NCI-H774 (cell line): ENCODE measurements at regions not wholly inside any gene's neighbourhood (a gene's known extent, or its start where the extent isn't known, plus 50 kb on each side); places are given as distances from the start of the nearest gene placed in this dataset.
"Not testable (repeated sequence)": the region's sequence is repeated elsewhere in the genome, so short reads cannot be mapped to it uniquely, and the experiment has no call there.

Experiments used
- DNase-seq: peaks from one replicate; lab custom pipeline; 2025; lab: John Stamatoyannopoulos, UW

DNA sequence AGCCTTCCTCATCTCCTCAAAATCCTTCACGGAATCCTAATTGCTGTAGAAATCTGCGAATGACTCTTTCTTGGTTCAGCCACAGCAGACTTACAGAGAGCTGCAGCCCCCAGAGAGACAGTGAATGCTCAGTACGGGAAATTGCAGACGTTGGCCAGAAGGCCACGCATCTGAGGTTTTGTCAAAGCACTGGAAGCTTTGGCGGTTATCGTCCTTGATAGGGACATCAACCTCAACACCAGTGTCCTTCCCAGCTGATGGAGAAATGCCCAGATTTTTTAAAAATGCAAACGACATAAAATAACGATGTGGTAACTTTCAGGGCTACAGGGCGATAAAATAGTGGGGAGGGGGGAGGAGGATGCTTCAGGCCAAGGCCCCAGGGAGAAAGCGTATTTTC, 166.6 kb upstream of the CIBAR2 start:
- DNase-seq: no peak

DNA sequence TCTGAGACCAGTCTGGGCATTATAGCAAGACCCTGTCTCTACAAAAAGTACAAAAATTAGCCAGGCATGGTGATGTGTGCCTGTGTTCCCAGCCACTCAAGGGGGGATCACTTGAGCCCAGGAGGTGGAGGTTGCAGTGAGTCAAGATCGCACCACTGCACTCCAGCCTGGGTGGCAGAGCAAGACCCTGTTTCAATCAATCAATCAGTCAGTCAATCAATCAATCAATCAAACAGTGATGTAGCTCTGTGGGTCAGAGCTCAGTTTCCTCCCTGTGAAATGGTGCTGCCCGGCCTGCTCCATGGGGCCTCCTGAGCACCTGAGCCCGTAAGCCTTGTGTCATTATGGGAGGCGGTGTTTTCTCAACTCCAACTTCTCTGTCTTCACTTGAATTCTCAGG, 167.1 kb upstream of the CIBAR2 start:
- DNase-seq: no peak

DNA sequence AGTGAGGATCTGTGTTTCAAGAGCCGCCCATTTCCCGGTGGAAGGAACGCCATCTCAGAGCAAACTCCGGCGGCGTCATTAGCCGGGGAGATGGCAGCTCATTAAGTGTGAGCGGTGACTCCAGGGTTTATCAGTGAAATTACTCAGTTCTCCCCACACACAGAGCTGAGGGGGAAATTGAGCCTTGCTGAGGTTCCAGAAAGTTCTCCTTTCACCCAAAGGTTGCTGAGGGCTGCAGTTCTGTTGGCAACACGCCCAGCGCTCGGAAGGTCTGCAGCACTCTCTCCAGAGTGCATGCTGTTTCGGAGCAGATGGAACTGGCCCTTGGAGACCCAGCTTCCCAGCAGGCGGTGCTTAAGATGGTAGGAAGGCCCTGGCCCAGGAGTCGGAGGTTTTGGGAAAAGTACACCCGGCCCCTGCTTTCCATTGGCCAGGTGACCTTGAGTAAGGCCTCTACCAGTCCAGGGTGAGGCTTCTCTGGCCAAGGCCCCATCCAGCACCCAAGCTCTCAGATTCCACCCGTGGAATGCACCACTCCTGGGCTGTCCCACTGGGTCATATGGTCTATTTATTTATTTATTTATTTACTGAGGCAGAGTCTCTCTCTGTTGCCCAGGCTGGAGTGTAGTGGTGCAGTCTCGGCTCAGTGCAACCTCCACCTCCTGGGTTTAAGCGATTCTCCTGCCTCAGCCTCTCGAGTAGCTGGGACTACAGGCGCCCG, 167.7 kb upstream of the CIBAR2 start:
- no peak for DNase-seq

DNA sequence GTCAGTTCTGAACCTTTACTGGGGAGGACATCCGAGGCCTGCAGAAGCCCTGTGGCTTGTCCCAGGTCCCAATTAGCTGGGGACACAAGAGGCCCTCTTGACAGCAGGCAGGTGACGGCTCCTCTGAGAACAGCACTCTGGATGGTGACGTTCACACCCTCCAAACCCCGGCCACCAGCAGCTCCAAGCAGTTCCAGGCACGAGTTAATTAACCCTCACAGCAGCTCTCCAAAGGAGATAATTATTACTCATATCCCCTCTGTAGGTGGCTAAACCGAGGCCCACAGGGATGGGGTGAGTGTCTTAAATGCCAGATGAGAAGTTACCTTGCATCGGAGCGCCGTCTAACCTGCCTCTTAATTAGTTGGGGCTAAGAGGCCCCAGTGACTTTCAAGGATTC, 168.9 kb upstream of the CIBAR2 start:
- no peak for DNase-seq

DNA sequence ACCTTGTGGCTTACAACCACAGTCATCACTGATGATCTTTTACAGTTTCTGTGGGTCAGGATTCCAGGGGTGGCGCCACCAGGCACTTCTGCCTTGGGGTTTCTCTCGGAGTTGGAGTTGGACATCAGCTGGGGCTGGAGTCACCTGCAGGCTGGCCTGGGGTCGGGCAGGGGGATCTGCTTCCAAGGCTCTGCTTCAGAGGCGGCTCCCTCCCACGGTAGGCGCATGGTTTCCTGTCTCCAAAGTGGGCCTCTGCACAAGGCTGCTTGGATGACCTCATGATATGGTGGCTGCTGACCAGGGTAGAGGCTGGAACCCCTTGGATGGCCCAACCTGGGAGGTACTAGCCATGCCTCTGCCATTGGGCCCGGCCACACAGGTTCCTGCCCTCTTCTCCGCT, 170.6 kb upstream of the CIBAR2 start:
- DNase-seq: no peak

DNA sequence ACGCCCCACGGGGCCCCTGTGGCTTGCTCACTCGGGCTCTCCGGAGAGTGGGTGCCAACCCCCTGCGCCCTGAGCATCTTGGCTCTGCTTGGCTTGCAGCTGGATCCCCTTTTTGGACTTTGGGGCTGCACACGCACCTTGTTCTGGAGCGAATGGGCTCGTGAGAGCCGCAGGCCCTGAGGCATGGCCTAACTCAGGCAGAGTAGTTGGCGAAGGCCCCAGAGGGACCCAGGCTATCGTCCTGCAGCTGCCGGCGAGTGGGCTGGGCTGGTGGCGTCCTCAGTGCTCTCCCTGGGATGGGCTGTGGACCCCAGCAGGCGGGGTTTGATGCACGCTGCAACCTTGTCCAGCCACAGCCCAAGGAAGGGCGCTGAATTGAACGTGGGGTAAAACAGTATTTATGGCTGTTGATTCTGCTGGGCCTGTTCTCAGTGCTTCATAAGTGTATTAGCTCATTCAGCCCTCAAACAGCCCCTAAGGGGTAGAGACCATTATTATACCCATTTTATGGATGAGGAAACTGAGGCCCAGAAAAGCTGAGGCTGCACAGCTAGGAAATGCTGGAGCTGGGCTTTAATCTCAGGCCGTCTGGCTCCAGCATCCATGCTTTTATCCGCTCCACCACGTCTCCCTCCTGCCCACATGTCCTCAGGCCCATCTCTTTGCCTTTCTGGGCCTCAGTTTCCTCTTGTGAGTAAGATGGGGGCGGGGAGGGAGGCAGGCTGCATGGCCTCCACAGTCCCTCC, 171.2 kb upstream of the CIBAR2 start:
- no peak for DNase-seq

DNA sequence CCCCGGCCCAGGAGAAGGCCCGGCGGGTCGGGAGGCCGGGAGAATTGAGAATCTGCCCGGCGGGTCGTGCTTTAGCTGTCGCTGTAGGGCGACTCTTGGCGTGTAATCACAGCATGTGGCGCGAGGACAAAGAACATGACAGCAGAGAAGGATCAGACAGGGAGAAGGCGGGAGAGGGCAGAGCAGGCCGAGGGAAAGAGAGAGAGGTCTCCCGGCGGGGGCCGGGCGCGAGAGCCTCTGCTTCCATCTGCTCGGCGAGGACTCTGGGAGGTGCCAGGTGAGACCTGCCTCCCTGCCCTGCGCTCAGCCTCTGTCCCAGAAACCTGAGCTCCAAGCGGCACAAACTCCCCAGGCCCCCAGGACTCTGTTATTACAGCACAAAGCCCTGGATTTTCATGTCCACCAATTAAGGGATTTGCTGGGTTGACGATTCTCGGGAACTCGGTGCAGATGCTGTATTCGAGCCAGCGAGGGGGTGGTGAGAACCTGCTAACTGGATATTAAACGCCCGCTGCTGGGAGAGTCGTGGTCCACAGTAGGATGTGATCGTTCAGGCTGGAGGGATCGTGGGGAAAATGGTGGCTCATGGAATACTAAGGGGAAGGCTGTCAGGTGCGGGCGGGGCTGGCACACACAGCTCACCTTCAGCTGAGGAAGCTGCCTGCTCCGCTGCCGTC, 172.0 kb upstream of the CIBAR2 start:
- DNase-seq: no peak

DNA sequence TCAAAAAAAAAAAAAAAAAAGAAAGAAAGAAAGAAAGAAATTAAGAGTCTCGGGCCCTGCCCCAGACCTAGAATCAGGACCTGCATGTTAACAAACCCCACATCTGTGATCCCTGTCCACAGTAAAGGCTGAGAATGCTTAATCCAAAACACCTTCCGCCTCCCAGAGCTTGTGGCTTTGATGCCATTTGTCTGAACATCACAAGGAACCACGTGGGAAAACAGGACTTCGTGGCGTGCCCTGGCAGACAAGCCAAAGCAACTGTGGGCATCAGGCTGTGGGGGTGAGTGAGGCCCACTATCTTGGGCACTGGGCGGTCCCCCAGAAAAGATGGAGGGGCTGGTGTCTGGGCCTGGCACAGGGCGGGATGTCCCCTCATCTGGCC, 173.4 kb upstream of the CIBAR2 start:
- no peak for DNase-seq

DNA sequence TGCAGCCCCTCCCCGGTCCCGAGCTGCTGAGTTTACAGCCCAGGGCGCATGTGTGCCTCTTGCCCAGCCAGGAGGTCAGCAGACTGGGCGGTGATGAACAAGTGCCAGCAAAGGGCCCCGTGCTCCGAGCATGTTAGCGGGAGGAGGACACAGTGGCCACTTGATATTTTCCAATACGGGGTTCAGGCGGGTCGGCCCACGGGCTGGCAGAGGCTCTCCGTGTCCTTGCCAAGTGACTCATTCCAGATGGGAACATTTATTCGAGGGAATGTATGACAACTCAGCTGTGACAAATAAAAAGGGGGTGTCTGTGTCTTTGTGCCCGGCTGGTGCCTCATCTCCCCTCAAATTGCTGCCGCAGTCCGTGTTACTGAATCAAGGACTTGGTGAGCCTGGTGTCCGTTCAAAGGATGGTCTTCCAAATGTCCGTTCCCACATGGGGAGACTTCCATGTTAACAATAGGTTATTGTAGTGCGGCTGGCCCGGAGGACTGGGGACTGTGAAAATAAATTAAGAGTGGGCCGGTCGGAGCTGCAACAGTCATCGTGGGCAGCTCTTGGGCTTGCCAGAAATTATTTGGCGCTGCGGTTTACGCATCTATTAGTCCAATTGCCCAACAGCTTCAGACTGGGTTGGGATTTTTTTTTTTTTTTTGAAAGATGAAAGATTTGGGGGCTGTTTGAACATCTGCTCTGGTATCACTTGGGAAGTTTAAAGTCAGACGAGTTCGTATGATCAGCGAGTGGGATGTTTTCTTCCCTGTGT, 174.0 kb upstream of the CIBAR2 start:
- no peak for DNase-seq

DNA sequence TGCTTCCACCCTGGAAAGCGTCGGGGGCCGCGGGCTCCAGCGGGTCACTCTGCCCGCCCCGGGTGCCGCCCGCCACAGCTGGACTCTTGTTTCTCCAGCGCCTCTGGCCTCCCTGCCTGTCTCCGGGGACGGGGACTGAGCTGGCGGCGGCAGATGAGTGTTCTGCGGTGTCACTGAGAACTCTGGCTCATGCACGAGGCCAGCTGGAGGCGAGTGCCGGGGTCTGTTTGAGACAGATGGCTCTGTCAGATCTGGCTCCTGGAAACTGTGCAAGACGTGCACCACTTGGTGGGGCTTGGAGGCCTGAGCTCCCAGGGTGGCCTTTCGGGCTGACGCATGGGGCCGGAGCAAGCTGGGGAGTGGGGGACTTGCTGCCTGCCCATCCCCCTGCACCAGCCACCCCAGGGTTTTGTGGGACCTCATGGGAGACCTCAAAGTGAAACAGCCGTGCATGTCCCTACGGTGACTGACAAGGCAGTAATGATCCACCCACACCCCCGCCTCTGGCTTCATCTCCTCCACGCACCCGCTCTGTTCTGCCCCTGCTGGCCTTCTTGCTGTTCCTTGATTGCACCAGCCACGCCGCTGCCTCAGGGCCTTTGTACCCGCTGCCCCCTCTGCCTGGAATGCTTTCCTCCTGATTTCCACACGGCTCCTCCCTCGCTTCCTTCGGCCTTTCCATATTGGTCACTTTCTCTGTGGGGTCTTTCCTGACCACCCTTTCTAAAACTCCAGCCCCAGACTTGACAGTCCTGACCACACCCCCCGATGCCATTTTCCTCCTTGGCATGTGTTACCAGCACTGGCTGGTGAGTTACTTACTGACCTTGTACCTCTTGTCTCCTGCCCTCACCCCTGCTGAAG, 174.9 kb upstream of the CIBAR2 start:
- no peak for DNase-seq

DNA sequence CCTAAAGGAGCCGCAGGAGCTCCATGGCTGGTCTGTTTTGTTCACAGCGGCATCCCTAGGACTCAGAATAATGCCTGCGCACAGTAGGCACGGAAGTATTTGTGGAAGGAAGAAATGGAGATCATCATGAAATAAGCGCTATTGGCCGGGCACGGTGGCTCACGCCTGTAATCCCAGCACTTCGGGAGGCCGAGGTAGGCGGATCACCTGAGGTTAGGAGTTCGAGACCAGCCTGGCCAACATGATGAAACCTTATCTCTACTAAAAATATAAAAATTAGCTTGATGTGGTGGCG, 175.5 kb upstream of the CIBAR2 start:
- not testable (repeated sequence) for DNase-seq

DNA sequence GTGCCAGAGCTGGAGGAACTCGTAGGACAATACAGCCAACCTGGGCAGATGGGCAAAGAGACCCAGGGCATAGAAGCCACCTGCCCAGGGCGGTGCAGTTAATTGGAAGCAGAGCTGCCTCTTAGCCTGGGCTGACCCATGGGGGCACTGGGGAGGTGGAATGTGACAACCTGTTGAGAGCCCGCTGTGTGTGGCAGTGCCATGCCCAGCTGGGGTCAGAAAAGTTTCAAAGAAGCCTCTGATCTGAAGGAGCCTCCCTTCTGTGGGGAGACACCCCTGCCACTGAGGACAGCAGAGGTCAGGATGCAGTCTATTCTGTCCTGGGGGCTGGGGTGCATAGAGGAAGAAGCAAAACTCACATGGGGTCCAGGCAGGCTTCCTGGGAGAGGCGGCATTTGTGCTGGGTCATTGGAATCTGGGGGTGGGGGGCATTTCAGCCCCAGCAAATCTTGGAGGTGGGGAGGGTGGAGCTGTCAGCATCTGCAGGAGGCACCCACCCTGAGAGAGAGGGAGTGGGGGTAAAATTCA, 176.1 kb upstream of the CIBAR2 start:
- no peak for DNase-seq

DNA sequence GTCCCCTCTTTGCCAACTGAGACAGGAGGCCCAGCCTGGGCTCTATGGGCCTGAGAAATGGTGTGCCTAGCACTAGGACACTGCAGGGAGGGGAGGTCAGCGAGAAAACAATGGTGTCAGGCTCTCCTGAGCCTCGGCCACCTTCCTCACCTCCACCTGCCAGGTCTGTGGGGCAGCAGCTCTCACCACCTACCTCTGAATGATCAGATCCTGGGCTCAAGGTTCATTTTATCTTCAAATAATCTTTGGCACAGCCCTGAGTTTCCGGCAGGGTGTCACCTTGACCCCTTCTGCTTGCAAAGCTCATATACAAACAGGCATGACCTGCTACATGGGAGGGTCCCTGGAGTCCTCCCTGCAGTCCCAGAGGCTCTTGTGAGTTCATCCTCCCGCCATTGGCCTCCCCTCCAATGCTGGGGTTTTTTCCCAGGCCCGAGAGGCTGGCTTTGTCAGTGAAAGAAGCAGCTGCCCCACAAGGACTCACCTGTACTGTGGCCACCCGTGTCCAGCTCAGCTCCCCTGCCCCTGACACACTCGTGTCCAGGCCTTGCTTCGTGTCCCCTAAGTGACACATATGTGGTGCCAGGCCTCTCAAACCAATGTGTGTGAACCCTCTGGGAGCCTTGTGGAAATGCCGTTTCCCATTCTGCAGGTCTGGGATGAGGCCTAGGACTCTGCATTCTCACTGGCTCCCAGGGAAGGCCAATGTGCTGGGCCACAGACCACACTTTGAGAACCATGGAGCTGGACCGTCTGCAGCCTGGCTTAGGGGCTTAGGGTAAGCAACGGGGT, 176.8 kb upstream of the CIBAR2 start:
- DNase-seq: no peak

DNA sequence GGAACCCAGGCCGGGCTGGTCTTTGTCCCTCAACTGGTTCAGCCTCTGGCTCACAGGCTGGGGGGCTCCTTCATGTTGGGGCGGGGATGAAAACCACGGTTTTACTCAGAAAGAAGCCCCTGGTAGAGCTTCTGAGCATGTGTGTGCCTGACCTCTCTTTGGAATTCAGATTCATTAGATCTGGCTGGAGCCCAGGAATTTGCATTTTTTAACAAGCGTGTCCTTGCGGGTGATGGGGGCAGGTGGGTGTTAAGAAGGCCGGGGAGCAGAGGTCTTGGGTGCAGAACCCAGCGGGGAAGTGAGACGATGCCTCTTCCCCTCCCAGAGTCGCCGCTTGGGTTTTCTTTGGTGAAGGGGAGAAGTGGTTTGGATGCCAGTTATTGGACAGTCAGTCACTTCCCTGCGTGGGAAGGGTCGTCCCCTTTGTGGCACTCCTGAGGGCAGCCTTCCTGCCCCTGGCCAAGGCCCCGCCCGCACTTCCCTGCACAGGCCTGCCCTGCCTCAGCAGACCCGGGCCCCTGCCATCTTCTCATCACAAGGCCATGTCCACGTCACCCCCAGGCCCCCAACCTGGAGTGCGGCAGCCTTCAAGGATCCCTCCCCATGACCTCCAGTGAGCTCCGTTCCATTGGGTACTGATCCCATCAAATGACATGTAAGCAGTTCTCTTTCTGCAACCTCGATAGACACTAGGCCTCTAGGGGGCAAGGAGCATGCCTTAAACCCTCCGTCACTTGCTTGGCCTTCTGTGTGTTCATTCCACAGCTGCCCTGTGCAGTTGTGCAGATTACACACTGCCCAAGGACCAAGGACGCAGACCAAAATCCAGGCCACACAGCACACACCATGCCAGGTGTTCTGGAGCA, 177.7 kb upstream of the CIBAR2 start:
- DNase-seq: no peak

DNA sequence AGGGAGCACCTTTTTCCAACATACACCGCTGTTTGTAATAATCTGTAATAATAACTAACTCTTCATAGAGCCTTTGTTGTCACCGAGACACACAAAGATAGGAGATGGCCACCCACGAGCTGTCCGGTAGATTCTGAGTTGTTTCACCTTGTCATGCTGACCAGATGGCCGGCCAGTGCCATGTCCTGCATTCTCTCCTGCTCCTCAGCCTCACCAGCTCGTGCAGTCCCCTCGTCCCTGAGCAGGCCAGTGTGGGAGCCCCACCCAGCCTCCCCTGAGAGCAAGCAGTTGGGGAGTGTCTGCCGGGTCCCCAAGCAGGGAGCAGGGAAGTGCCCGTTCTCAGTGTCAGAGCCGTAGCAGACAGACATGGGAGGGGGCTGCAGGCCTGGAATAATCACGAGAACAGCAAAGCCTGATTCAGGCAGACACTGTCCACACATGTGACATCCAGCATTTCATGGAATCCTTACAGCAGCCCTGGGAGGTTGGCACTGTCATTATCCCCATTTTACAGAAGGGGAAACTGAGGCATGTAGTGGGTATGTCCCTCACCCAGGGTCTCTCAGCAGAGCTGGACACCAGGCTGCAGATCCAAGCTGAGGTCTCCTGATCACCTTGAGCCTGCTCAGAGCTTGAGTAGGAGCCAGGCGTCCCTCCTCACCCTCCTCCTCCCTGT, 178.5 kb upstream of the CIBAR2 start:
- no peak for DNase-seq

DNA sequence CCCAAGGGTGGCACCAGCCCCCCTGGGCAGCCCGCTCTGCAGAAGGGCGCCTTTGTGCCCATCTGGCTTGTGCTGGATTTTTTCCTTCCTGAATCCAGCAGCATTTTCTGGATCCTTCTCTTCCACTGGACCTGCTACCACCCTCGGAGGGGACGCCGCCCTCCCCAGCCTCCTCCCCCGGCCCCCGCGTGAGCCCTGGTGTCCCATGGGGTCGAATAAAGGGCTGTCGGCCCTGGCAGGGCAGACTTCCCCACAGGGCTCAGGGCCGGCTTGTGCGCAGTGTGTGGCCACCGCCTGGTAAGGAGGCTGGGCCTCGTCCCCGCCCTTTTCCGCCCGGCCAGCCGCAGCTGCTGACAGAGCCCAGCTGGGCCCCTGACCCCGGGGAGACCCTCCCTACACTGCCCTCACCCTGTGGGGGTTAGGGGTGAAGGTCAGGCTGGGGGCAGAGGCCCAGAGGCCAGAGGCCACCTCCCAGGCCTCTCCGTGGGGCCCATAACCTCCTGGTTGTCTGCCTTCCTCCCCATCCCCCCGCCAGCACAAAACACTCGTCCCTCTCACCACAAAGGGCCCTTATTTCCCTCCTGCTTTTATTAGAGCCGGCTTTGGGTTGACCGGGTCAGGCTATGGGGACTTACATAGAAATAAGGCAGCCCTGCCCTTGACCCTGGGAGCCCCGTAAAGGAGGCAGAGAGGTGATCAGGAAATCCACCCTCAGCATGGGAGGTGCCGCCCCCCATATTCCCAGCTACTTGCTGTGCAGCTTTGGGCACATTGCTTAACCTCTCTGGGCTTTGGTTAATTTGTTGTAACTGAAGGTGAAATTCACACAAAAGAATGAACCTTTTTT, 179.3 kb upstream of the CIBAR2 start:
- no peak for DNase-seq

DNA sequence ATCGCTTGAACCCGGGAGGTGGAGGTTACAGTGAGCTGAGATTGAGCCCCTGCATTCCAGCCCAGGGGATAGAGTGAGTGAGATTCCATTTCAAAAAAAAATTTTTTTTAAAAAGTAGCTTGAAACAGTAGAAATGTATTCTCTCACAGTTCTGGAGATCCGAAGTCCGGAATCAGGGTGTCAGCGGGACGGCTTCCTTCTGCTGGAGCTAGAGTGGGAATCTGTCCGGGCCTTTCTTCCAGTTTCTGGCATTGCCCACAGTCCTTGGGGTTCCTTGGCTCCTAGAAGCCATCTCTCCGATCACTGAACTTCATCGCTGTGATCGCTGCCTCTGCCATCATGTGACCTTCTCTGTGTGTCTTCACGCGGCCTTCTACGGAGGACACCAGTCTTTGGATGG, 181.2 kb upstream of the CIBAR2 start:
- no peak for DNase-seq
